ENCODE measurements at regions not wholly inside any gene's neighbourhood (a gene's known extent, or its start where the extent isn't known, plus 50 kb on each side); places are given as distances from the start of the nearest gene placed in this dataset.
"Not testable (repeated sequence)": the region's sequence is repeated elsewhere in the genome, so short reads cannot be mapped to it uniquely, and the experiment has no call there.

DNA sequence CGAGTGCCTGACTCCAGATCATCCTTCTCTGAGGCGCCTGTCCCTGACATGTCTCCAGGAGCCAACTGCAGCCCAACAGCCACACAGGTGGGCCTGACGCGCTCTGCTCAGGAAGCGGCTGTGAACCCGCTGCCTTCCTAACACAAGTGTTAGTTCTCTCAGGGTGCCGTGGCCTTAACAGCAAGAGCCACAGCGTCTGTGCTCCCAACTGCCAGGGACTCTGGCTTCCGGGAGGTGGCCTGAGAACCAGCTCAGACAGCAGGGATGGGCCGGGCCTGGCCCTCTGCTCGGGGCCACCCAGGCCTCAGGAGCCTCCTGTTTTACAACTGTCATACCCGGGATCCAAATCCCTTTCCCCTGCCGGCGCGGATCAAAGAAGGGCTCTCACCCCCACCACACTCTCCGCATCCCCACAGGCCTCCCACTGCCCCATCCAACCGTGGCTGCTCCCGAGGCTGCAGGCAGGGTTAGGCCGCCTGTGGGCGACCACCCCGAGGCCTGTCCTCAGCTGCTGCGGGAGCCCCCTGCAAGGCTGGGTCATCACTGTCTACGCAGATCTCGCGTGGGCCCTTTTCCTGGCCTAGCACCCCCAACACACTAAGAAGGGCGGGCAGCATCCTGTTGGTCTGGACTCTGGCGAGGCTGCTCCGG, 114.2 kb upstream of the ZNF236 start:
- no peak overlapping the region for H3K27ac ChIP-seq (ENCODE audit: low read length)
- no peak overlapping the region for H3K4me3 ChIP-seq (ENCODE audit: low read depth in 1 of 2, low read length in 2 of 2)
- no peak for ATAC-seq (ENCODE audit: insufficient read depth, low read depth)
- H3K9ac ChIP-seq (ENCODE audit: low read depth, low read length), result no peak overlapping the region
- H3K4me1 ChIP-seq (ENCODE audit: insufficient read depth, low read length), result peaks cover 3% of the 10 kb centered on the region
- H3K79me2 ChIP-seq (ENCODE audit: insufficient read depth, low read length), result no peaks in the 10 kb centered on the region
- no peaks in the 10 kb centered on the region for H3K9me3 ChIP-seq (ENCODE audit: insufficient read depth, low read length, severe bottlenecking)
- H3K36me3 ChIP-seq (ENCODE audit: insufficient read depth, low read length), result no peaks in the 10 kb centered on the region
- H4K20me1 ChIP-seq (ENCODE audit: insufficient read depth, low read length), result no peaks in the 10 kb centered on the region
- no peak overlapping the region for H3K4me2 ChIP-seq (ENCODE audit: insufficient read depth, low read length)
- TF ChIP-seq EZH2 (IDR thresholded peaks at IDR 0.05; ENCODE audit: borderline replicate concordance, low read depth, low read length, severe bottlenecking) (no peak), CTCF (IDR thresholded peaks at IDR 0.05; ENCODE audit: borderline replicate concordance, extremely low read depth, low read length, poor library complexity, severe bottlenecking) (no peak)
- DNase-seq, result no peak
- no peak overlapping the region for H2AFZ ChIP-seq (ENCODE audit: low read depth, low read length)
- no peaks in the 10 kb centered on the region for H3K27me3 ChIP-seq (ENCODE audit: insufficient read depth, low read length, poor library complexity)

DNA sequence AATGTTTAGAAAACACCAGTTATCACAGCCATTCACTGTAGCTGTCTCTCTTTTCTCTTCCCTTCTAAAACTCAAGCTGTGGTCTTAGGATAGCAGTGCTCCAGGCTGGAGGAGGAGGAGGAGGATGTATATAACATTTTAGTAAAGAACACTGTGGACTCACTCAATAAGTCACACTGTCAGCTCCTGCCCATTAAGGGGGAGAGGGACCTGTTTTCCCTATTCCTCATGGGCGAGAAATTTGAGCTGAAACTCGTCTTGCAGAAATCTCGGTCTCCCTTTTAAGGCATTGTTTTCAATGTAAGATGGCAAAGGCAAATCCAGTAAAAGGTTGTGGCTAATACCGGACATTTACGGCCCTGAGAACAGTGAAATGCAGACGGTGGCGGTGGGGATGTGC, 114.8 kb upstream of the ZNF236 start:
- no peak overlapping the region for H3K9ac ChIP-seq (ENCODE audit: low read depth, low read length)
- TF ChIP-seq CTCF (IDR thresholded peaks at IDR 0.05; ENCODE audit: borderline replicate concordance, extremely low read depth, low read length, poor library complexity, severe bottlenecking) (no peak), EZH2 (IDR thresholded peaks at IDR 0.05; ENCODE audit: borderline replicate concordance, low read depth, low read length, severe bottlenecking) (no peak)
- no peaks in the 10 kb centered on the region for H3K9me3 ChIP-seq (ENCODE audit: insufficient read depth, low read length, severe bottlenecking)
- H3K4me3 ChIP-seq (ENCODE audit: low read depth in 1 of 2, low read length in 2 of 2), result no peak overlapping the region
- H3K36me3 ChIP-seq (ENCODE audit: insufficient read depth, low read length), result no peaks in the 10 kb centered on the region
- H2AFZ ChIP-seq (ENCODE audit: low read depth, low read length), result peak overlapping the region; percentile 9; the same call in 1 of the 2 replicates
- ATAC-seq (ENCODE audit: insufficient read depth, low read depth) (no peak), DNase-seq (no peak)
- H3K4me2 ChIP-seq (ENCODE audit: insufficient read depth, low read length), result no peak overlapping the region
- H3K79me2 ChIP-seq (ENCODE audit: insufficient read depth, low read length), result no peaks in the 10 kb centered on the region
- no peak overlapping the region for H3K27ac ChIP-seq (ENCODE audit: low read length)
- no peaks in the 10 kb centered on the region for H4K20me1 ChIP-seq (ENCODE audit: insufficient read depth, low read length)
- peaks cover 3% of the 10 kb centered on the region for H3K4me1 ChIP-seq (ENCODE audit: insufficient read depth, low read length)
- no peaks in the 10 kb centered on the region for H3K27me3 ChIP-seq (ENCODE audit: insufficient read depth, low read length, poor library complexity)

- ATAC-seq (ENCODE audit: insufficient read depth, low read depth); H3K36me3 ChIP-seq (ENCODE audit: insufficient read depth, low read length); H3K9ac ChIP-seq (ENCODE audit: low read depth, low read length); H3K4me3 ChIP-seq (ENCODE audit: low read depth in 1 of 2, low read length in 2 of 2); H3K79me2 ChIP-seq (ENCODE audit: insufficient read depth, low read length); H3K9me3 ChIP-seq (ENCODE audit: insufficient read depth, low read length, severe bottlenecking); H3K27ac ChIP-seq (ENCODE audit: low read length); H2AFZ ChIP-seq (ENCODE audit: low read depth, low read length); H3K4me2 ChIP-seq (ENCODE audit: insufficient read depth, low read length); H3K4me1 ChIP-seq (ENCODE audit: insufficient read depth, low read length); H4K20me1 ChIP-seq (ENCODE audit: insufficient read depth, low read length); DNase-seq; H3K27me3 ChIP-seq (ENCODE audit: insufficient read depth, low read length, poor library complexity): not testable (repeated sequence)
Measured at GRCh38 chr18:76704589-76704988, 117.8 kb upstream of the ZNF236 start.

- H2AFZ ChIP-seq (ENCODE audit: low read depth, low read length), result no peak overlapping the region
Measured at GRCh38 chr18:76699923-76700322, 122.4 kb upstream of the ZNF236 start.

More at GRCh38 chr18:76699923-76700322, 122.4 kb upstream of the ZNF236 start:
- no peaks in the 10 kb centered on the region for H3K36me3 ChIP-seq (ENCODE audit: insufficient read depth, low read length)
- no peaks in the 10 kb centered on the region for H4K20me1 ChIP-seq (ENCODE audit: insufficient read depth, low read length)
- no peak for ATAC-seq (ENCODE audit: insufficient read depth, low read depth)
- H3K4me2 ChIP-seq (ENCODE audit: insufficient read depth, low read length), result no peak overlapping the region
- H3K4me3 ChIP-seq (ENCODE audit: low read depth in 1 of 2, low read length in 2 of 2), result no peak overlapping the region
- no peaks in the 10 kb centered on the region for H3K9me3 ChIP-seq (ENCODE audit: insufficient read depth, low read length, severe bottlenecking)
- DNase-seq, result no peak
- H3K79me2 ChIP-seq (ENCODE audit: insufficient read depth, low read length), result no peaks in the 10 kb centered on the region
- TF ChIP-seq CTCF (IDR thresholded peaks at IDR 0.05; ENCODE audit: borderline replicate concordance, extremely low read depth, low read length, poor library complexity, severe bottlenecking), result no peak
- TF ChIP-seq EZH2 (IDR thresholded peaks at IDR 0.05; ENCODE audit: borderline replicate concordance, low read depth, low read length, severe bottlenecking), result no peak
- no peak overlapping the region for H3K27ac ChIP-seq (ENCODE audit: low read length)
- no peaks in the 10 kb centered on the region for H3K27me3 ChIP-seq (ENCODE audit: insufficient read depth, low read length, poor library complexity)
- H3K4me1 ChIP-seq (ENCODE audit: insufficient read depth, low read length), result no peaks in the 10 kb centered on the region
- no peak overlapping the region for H3K9ac ChIP-seq (ENCODE audit: low read depth, low read length)

Data from DND-41 (cell line).